Stomach (tissue), 8 donors: ENCODE measurements at regions not wholly inside any gene's neighbourhood (a gene's known extent, or its start where the extent isn't known, plus 50 kb on each side); places are given as distances from the start of the nearest gene placed in this dataset.

Experiments used
- DNase-seq, 2 donors: peaks; one replicate each; pipeline versions ENCODE4 v3.0.0 to v3.0.0-alpha.2; 2013 to 2019
- H3K27ac ChIP-seq, 5 donors: fragments of 200-600 bp in 4 of 5; sonication (generic) in 4 of 5; one replicate each; pipeline ENCODE4 v1.5.1; 2013 to 2019; ENCODE audit warnings: mild to moderate bottlenecking in 1 of 5, moderate library complexity in 1 of 5
- H3K27me3 ChIP-seq, 3 donors: fragments of 200-600 bp; sonication (generic); one replicate each; pipeline ENCODE4 v1.5.1; 2017 to 2019; ENCODE audit warnings: mixed run types in 1 of 3
- H3K36me3 ChIP-seq, 4 donors: fragments of 200-600 bp; sonication (generic); 1 replicate in 3 of 4; 2 replicates in 1 of 4; pipeline ENCODE4 v1.5.1; 2016 to 2019
- H3K4me1 ChIP-seq, 4 donors: fragments of 200-600 bp; sonication (generic); one replicate each; pipeline ENCODE4 v1.5.1; 2016 to 2019
- H3K4me3 ChIP-seq, 4 donors: fragments of 200-600 bp; sonication (generic) in 3 of 4; one replicate each; pipeline ENCODE4 v1.5.1; 2016 to 2019; ENCODE audit warnings: mild to moderate bottlenecking in 1 of 4
- H3K9me3 ChIP-seq, 4 donors: fragments of 200-600 bp; sonication (generic); one replicate each; pipeline ENCODE4 v1.5.1; 2016 to 2019
- CTCF ChIP-seq, 7 experiments: fragments of 450-650 bp in 4 of 7; fragments of 200-600 bp in 3 of 7; sonication (generic) in 3 of 7; IDR thresholded peaks; one replicate each; pipeline ENCODE4 v1.5.1; 2016 to 2019; ENCODE audit warnings: antibody characterized with exemption in 7 of 7, control low read depth in 2 of 7, mild to moderate bottlenecking in 1 of 7
- EP300 ChIP-seq: sonication (generic); formaldehyde crosslinking; IDR thresholded peaks from one replicate; pipeline ENCODE4 v1.6.1; 2017; ENCODE audit warnings: antibody characterized with exemption
- POLR2A ChIP-seq, 4 donors: fragments of 450-650 bp; IDR thresholded peaks; one replicate each; pipeline ENCODE4 v1.6.1; 2016; ENCODE audit warnings: antibody characterized with exemption in 4 of 4, control low read depth in 2 of 4, mild to moderate bottlenecking in 1 of 4, moderate library complexity in 1 of 4
- POLR2AphosphoS5 ChIP-seq, 3 donors: sonication (generic); formaldehyde crosslinking; IDR thresholded peaks; one replicate each; pipeline ENCODE4 v1.6.1; 2016; ENCODE audit warnings: antibody characterized with exemption in 3 of 3
- WGBS, 5 donors: extraction: QIAGEN DNeasy Blood & Tissue Kit in 3 of 5; methylation state at CpG; one replicate each; pipeline versions ENCODE4 v1.1.5 to v1.1.7; 2013 to 2018; 5-methylcytosine and 5-hydroxymethylcytosine counted together
- intact Hi-C: fragments of 100-400 bp; cut with DNase I; formaldehyde crosslinking; loops from one replicate; pipeline ENCODE4 v1.15.1; 2023; ENCODE audit warnings: low total_unique reads
- donor health status: healthy with polysubstance abuse.
- donor health status: Bipolar disorder and iron deficiency.
- donor health status: healthy.

- H3K4me1 ChIP-seq = no peaks in the 10 kb centered on the region
- WGBS, 5 donors = 77 to 90% (median 81%) methylated on average over 3 of the region's 3 CpGs
- H3K27ac ChIP-seq = no peak overlapping the region
- H3K27me3 ChIP-seq = no peaks in the 10 kb centered on the region
- TF ChIP-seq EP300 (no peak), POLR2AphosphoS5 (IDR thresholded peaks at IDR 0.05) (no peak), CTCF (IDR thresholded peaks at IDR 0.05) (no peak), POLR2A (IDR thresholded peaks at IDR 0.05) (no peak)
- intact Hi-C loops = no loop called here
- no peak overlapping the region for H3K4me3 ChIP-seq
- DNase-seq = no peak
- no peaks in the 10 kb centered on the region for H3K9me3 ChIP-seq
- H3K36me3 ChIP-seq = no peaks in the 10 kb centered on the region
These were observed 773.2 kb downstream of the KCNA4 start for GRCh38 chr11:29243616-29244015.

GRCh38 chr11:29231991-29232390, 784.8 kb downstream of the KCNA4 start:
- Histone ChIP-seq H3K4me1 (no peaks in the 10 kb centered on the region), H3K9me3 (no peaks in the 10 kb centered on the region), H3K27ac (no peak overlapping the region), H3K4me3 (no peak overlapping the region), H3K27me3 (no peaks in the 10 kb centered on the region), H3K36me3 (no peaks in the 10 kb centered on the region)
- TF ChIP-seq POLR2A (IDR thresholded peaks at IDR 0.05) = no peak
- no peak for TF ChIP-seq POLR2AphosphoS5 (IDR thresholded peaks at IDR 0.05)
- TF ChIP-seq CTCF (IDR thresholded peaks at IDR 0.05) = no peak
- peak in 1 of 2 donors; percentile 7 for DNase-seq
- 47 to 59% (median 59%) methylated on average over 4 of the region's 4 CpGs for WGBS, 5 donors
- intact Hi-C loops = no loop called here

- DNase-seq = no peak
- Histone ChIP-seq H3K4me1 (no peaks in the 10 kb centered on the region), H3K27ac (no peak overlapping the region), H3K36me3 (no peaks in the 10 kb centered on the region), H3K4me3 (no peak overlapping the region), H3K9me3 (no peaks in the 10 kb centered on the region), H3K27me3 (no peaks in the 10 kb centered on the region)
- WGBS, 5 donors = 54 to 78% (median 68%) methylated on average over 3 of the region's 3 CpGs
- intact Hi-C loops = no loop called here
- no peak for TF ChIP-seq EP300
- TF ChIP-seq POLR2A (IDR thresholded peaks at IDR 0.05) = no peak
- TF ChIP-seq POLR2AphosphoS5 (IDR thresholded peaks at IDR 0.05) = no peak
- no peak for TF ChIP-seq CTCF (IDR thresholded peaks at IDR 0.05)
These were observed 785.2 kb downstream of the KCNA4 start for GRCh38 chr11:29231586-29231985.

- 32 to 44% (median 38%) methylated on average over 6 of the region's 6 CpGs for WGBS, 5 donors
- H3K27me3 ChIP-seq = no peaks in the 10 kb centered on the region
- no peak overlapping the region for H3K27ac ChIP-seq
- H3K9me3 ChIP-seq = peaks cover 0 to 14% (median 5%) of the 10 kb centered on the region in 4 donors
- no peak for TF ChIP-seq POLR2A (IDR thresholded peaks at IDR 0.05)
- no peak for TF ChIP-seq EP300
- TF ChIP-seq POLR2AphosphoS5 (IDR thresholded peaks at IDR 0.05) = no peak
- TF ChIP-seq CTCF (IDR thresholded peaks at IDR 0.05) = no peak
- peak in 1 of 2 donors; percentile 9 for DNase-seq
- H3K4me1 ChIP-seq = no peaks in the 10 kb centered on the region
- H3K36me3 ChIP-seq = no peaks in the 10 kb centered on the region
- no peak overlapping the region for H3K4me3 ChIP-seq
- intact Hi-C loops = no loop called here
These were observed 789.0 kb downstream of the KCNA4 start for GRCh38 chr11:29227811-29228210.
